ENCODE measurements at regions not wholly inside any gene's neighbourhood (a gene's known extent, or its start where the extent isn't known, plus 50 kb on each side); places are given as distances from the start of the nearest gene placed in this dataset.

- Histone ChIP-seq H3K36me3 (ENCODE audit: insufficient read depth, low read length) (no peaks in the 10 kb centered on the region), H3K4me1 (ENCODE audit: control insufficient read depth, insufficient read depth, low read length, unreplicated experiment) (peaks cover 13% of the 10 kb centered on the region), H3K79me2 (ENCODE audit: control insufficient read depth, insufficient read depth, low read length, unreplicated experiment) (no peaks in the 10 kb centered on the region), H3K27ac (ENCODE audit: low read depth, low read length) (no peak overlapping the region), H2AFZ (ENCODE audit: low read length, unreplicated experiment) (no peak overlapping the region), H3K4me3 (ENCODE audit: low read depth, low read length) (no peak overlapping the region), H3K27me3 (ENCODE audit: insufficient read depth, low read length) (no peaks in the 10 kb centered on the region)
These were observed 466.1 kb downstream of the PRKD1 start for GRCh38 chr14:29461506-29461905.

GRCh38 chr14:29462321-29462720, 465.3 kb downstream of the PRKD1 start:
- no peak overlapping the region for H3K27ac ChIP-seq (ENCODE audit: low read depth, low read length)
- no peaks in the 10 kb centered on the region for H3K36me3 ChIP-seq (ENCODE audit: insufficient read depth, low read length)
- H3K27me3 ChIP-seq (ENCODE audit: insufficient read depth, low read length), result no peaks in the 10 kb centered on the region
- no peak overlapping the region for H3K4me3 ChIP-seq (ENCODE audit: low read depth, low read length)
- H3K79me2 ChIP-seq (ENCODE audit: control insufficient read depth, insufficient read depth, low read length, unreplicated experiment), result no peaks in the 10 kb centered on the region
- H3K4me1 ChIP-seq (ENCODE audit: control insufficient read depth, insufficient read depth, low read length, unreplicated experiment), result peaks cover 13% of the 10 kb centered on the region
- peak overlapping the region; percentile 21 for H2AFZ ChIP-seq (ENCODE audit: low read length, unreplicated experiment)

- no peaks in the 10 kb centered on the region for H3K27me3 ChIP-seq (ENCODE audit: insufficient read depth, low read length)
- peaks cover 13% of the 10 kb centered on the region for H3K4me1 ChIP-seq (ENCODE audit: control insufficient read depth, insufficient read depth, low read length, unreplicated experiment)
- H3K36me3 ChIP-seq (ENCODE audit: insufficient read depth, low read length), result no peaks in the 10 kb centered on the region
- H3K27ac ChIP-seq (ENCODE audit: low read depth, low read length), result no peak overlapping the region
- no peak overlapping the region for H2AFZ ChIP-seq (ENCODE audit: low read length, unreplicated experiment)
- H3K79me2 ChIP-seq (ENCODE audit: control insufficient read depth, insufficient read depth, low read length, unreplicated experiment), result no peaks in the 10 kb centered on the region
- H3K4me3 ChIP-seq (ENCODE audit: low read depth, low read length), result no peak overlapping the region
These were observed 464.9 kb downstream of the PRKD1 start for GRCh38 chr14:29462772-29463171.

GRCh38 chr14:29463727-29464395, 463.8 kb downstream of the PRKD1 start:
- H3K4me3 ChIP-seq (ENCODE audit: low read depth, low read length), result peak overlapping the region; percentile 13; the same call in 1 of the 2 replicates
- peaks cover 6% of the 10 kb centered on the region for H3K4me1 ChIP-seq (ENCODE audit: control insufficient read depth, insufficient read depth, low read length, unreplicated experiment)
- H3K27me3 ChIP-seq (ENCODE audit: insufficient read depth, low read length), result no peaks in the 10 kb centered on the region
- peak overlapping the region; percentile 87 for H2AFZ ChIP-seq (ENCODE audit: low read length, unreplicated experiment)
- no peak overlapping the region for H3K27ac ChIP-seq (ENCODE audit: low read depth, low read length)
- no peaks in the 10 kb centered on the region for H3K36me3 ChIP-seq (ENCODE audit: insufficient read depth, low read length)
- no peaks in the 10 kb centered on the region for H3K79me2 ChIP-seq (ENCODE audit: control insufficient read depth, insufficient read depth, low read length, unreplicated experiment)

- H2AFZ ChIP-seq (ENCODE audit: low read length, unreplicated experiment), result no peak overlapping the region
These were observed 462.6 kb downstream of the PRKD1 start for GRCh38 chr14:29465095-29465494.

GRCh38 chr14:29475641-29476040, 452.0 kb downstream of the PRKD1 start:
- Histone ChIP-seq H3K4me1 (ENCODE audit: control insufficient read depth, insufficient read depth, low read length, unreplicated experiment) (no peaks in the 10 kb centered on the region), H3K4me3 (ENCODE audit: low read depth, low read length) (no peak overlapping the region), H3K36me3 (ENCODE audit: insufficient read depth, low read length) (no peaks in the 10 kb centered on the region), H2AFZ (ENCODE audit: low read length, unreplicated experiment) (no peak overlapping the region), H3K79me2 (ENCODE audit: control insufficient read depth, insufficient read depth, low read length, unreplicated experiment) (no peaks in the 10 kb centered on the region), H3K27ac (ENCODE audit: low read depth, low read length) (no peak overlapping the region), H3K27me3 (ENCODE audit: insufficient read depth, low read length) (no peaks in the 10 kb centered on the region)

More at GRCh38 chr14:29465095-29465494, 462.6 kb downstream of the PRKD1 start:
- H3K27me3 ChIP-seq (ENCODE audit: insufficient read depth, low read length), result no peaks in the 10 kb centered on the region
- no peaks in the 10 kb centered on the region for H3K4me1 ChIP-seq (ENCODE audit: control insufficient read depth, insufficient read depth, low read length, unreplicated experiment)
- no peaks in the 10 kb centered on the region for H3K79me2 ChIP-seq (ENCODE audit: control insufficient read depth, insufficient read depth, low read length, unreplicated experiment)
- no peaks in the 10 kb centered on the region for H3K36me3 ChIP-seq (ENCODE audit: insufficient read depth, low read length)
- H3K4me3 ChIP-seq (ENCODE audit: low read depth, low read length), result no peak overlapping the region
- no peak overlapping the region for H3K27ac ChIP-seq (ENCODE audit: low read depth, low read length)

- H3K36me3 ChIP-seq (ENCODE audit: insufficient read depth, low read length), result no peaks in the 10 kb centered on the region
These were observed 441.5 kb downstream of the PRKD1 start for GRCh38 chr14:29486132-29486531.

GRCh38 chr14:29489911-29490425, 437.7 kb downstream of the PRKD1 start:
- Histone ChIP-seq H3K79me2 (ENCODE audit: control insufficient read depth, insufficient read depth, low read length, unreplicated experiment) (no peaks in the 10 kb centered on the region), H2AFZ (ENCODE audit: low read length, unreplicated experiment) (no peak overlapping the region), H3K4me1 (ENCODE audit: control insufficient read depth, insufficient read depth, low read length, unreplicated experiment) (no peaks in the 10 kb centered on the region), H3K27ac (ENCODE audit: low read depth, low read length) (no peak overlapping the region), H3K36me3 (ENCODE audit: insufficient read depth, low read length) (no peaks in the 10 kb centered on the region), H3K27me3 (ENCODE audit: insufficient read depth, low read length) (no peaks in the 10 kb centered on the region), H3K4me3 (ENCODE audit: low read depth, low read length) (no peak overlapping the region)

More at GRCh38 chr14:29486132-29486531, 441.5 kb downstream of the PRKD1 start:
- H2AFZ ChIP-seq (ENCODE audit: low read length, unreplicated experiment), result no peak overlapping the region
- H3K4me1 ChIP-seq (ENCODE audit: control insufficient read depth, insufficient read depth, low read length, unreplicated experiment), result no peaks in the 10 kb centered on the region
- H3K27me3 ChIP-seq (ENCODE audit: insufficient read depth, low read length), result no peaks in the 10 kb centered on the region
- H3K27ac ChIP-seq (ENCODE audit: low read depth, low read length), result no peak overlapping the region
- H3K4me3 ChIP-seq (ENCODE audit: low read depth, low read length), result no peak overlapping the region
- H3K79me2 ChIP-seq (ENCODE audit: control insufficient read depth, insufficient read depth, low read length, unreplicated experiment), result no peaks in the 10 kb centered on the region

GRCh38 chr14:29493849-29494248, 433.8 kb downstream of the PRKD1 start:
- H3K4me1 ChIP-seq (ENCODE audit: control insufficient read depth, insufficient read depth, low read length, unreplicated experiment), result no peaks in the 10 kb centered on the region
- no peak overlapping the region for H3K4me3 ChIP-seq (ENCODE audit: low read depth, low read length)
- H2AFZ ChIP-seq (ENCODE audit: low read length, unreplicated experiment), result no peak overlapping the region
- H3K36me3 ChIP-seq (ENCODE audit: insufficient read depth, low read length), result no peaks in the 10 kb centered on the region
- no peaks in the 10 kb centered on the region for H3K27me3 ChIP-seq (ENCODE audit: insufficient read depth, low read length)
- no peaks in the 10 kb centered on the region for H3K79me2 ChIP-seq (ENCODE audit: control insufficient read depth, insufficient read depth, low read length, unreplicated experiment)
- no peak overlapping the region for H3K27ac ChIP-seq (ENCODE audit: low read depth, low read length)

GRCh38 chr14:29494312-29494711, 433.3 kb downstream of the PRKD1 start:
- H3K36me3 ChIP-seq (ENCODE audit: insufficient read depth, low read length), result no peaks in the 10 kb centered on the region
- H3K27me3 ChIP-seq (ENCODE audit: insufficient read depth, low read length), result no peaks in the 10 kb centered on the region
- no peaks in the 10 kb centered on the region for H3K79me2 ChIP-seq (ENCODE audit: control insufficient read depth, insufficient read depth, low read length, unreplicated experiment)
- H3K4me3 ChIP-seq (ENCODE audit: low read depth, low read length), result no peak overlapping the region
- H3K27ac ChIP-seq (ENCODE audit: low read depth, low read length), result no peak overlapping the region
- no peaks in the 10 kb centered on the region for H3K4me1 ChIP-seq (ENCODE audit: control insufficient read depth, insufficient read depth, low read length, unreplicated experiment)
- no peak overlapping the region for H2AFZ ChIP-seq (ENCODE audit: low read length, unreplicated experiment)

GRCh38 chr14:29503903-29504302, 423.7 kb downstream of the PRKD1 start:
- no peak overlapping the region for H3K27ac ChIP-seq (ENCODE audit: low read depth, low read length)

More at GRCh38 chr14:29503903-29504302, 423.7 kb downstream of the PRKD1 start:
- Histone ChIP-seq H3K36me3 (ENCODE audit: insufficient read depth, low read length) (no peaks in the 10 kb centered on the region), H3K79me2 (ENCODE audit: control insufficient read depth, insufficient read depth, low read length, unreplicated experiment) (no peaks in the 10 kb centered on the region), H3K4me3 (ENCODE audit: low read depth, low read length) (no peak overlapping the region), H3K27me3 (ENCODE audit: insufficient read depth, low read length) (no peaks in the 10 kb centered on the region), H3K4me1 (ENCODE audit: control insufficient read depth, insufficient read depth, low read length, unreplicated experiment) (no peaks in the 10 kb centered on the region), H2AFZ (ENCODE audit: low read length, unreplicated experiment) (no peak overlapping the region)

Measured in ACC112 (cell line).